HG02852 (cell line): ENCODE measurements at regions not wholly inside any gene's neighbourhood (a gene's known extent, or its start where the extent isn't known, plus 50 kb on each side); places are given as distances from the start of the nearest gene placed in this dataset.
"Not testable (repeated sequence)": the region's sequence is repeated elsewhere in the genome, so short reads cannot be mapped to it uniquely, and the experiment has no call there.

Experiments used
- ATAC-seq: cut with Tn5 transposase; IDR thresholded peaks from one replicate; pipeline ENCODE4 v1.9.1; 2021; ENCODE audit warnings: mild to moderate bottlenecking, moderate library complexity; ENCODE audit not compliant: unreplicated experiment

DNA sequence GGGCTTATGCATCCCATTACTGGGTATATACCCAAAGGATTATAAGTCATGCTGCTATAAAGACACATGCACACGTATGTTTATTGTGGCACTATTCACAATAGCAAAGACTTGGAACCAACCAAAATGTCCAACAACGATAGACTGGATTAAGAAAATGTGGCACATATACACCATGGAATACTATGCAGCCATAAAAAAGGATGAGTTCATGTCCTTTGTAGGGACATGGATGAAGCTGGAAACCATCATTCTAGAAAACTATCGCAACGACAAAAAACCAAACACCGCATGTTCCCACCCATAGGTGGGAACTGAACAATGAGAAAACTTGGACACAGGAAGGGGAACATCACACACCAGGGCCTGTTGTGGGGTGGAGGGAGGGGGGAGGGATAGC, 323.3 kb upstream of the FGF16 start:
- not testable (repeated sequence) for ATAC-seq

DNA sequence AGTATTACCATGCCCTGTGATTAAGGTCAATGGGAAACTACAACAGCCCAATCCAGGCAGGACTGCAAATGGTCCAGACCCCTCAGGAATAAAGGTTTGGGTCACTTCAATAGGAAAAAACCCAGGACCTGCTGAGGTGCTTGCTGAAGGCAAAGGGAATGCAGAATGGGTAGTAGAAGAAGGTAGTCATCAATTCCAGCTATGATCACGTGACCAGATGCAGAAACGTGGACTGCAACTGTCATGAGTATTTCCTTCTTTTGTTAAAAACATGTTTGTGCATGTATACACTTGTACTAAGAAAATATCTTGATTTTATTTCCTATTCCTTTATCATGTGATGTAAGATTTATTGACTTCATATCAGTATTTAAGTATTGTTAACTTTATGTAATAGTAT, 319.6 kb upstream of the FGF16 start:
- not testable (repeated sequence) for ATAC-seq

DNA sequence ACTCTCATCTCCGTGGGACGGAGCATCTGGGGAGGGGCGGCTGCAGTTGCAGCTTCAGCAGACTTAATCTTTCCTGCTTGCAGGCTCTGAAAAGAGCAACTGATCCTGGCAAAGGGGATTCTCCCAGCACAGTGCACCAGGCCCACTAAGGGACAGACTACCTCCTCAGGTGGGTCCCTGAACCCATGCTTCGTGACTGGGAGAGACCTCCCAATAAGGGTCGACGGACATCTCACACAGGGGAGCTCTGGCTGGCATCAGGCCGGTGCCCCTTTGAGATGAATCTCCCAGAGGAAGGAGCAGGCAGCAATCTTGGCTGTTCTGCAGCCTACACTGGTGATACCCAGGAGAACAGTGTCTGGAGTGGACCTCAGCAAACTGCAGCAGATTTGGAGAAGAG, 303.3 kb upstream of the FGF16 start:
- ATAC-seq = no peak

DNA sequence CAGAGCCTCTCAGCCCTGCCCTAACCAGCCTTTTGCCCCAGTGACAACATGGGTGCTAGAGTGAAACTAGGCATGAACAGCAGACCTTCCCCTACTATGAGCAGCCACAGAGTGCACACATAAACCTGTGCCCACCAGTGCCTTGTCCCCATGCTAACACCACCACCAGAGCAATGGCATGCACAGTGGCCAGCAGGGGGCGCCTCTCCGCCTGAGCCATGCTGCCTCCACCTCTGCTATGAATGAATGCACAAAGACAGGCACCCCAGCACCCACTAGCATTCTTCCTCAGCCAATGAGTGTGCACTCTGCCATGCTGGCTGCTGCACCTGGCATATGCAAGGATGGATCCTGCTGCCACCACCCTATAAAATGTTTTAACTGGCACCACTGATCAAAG, 286.9 kb upstream of the FGF16 start:
- ATAC-seq = no peak

DNA sequence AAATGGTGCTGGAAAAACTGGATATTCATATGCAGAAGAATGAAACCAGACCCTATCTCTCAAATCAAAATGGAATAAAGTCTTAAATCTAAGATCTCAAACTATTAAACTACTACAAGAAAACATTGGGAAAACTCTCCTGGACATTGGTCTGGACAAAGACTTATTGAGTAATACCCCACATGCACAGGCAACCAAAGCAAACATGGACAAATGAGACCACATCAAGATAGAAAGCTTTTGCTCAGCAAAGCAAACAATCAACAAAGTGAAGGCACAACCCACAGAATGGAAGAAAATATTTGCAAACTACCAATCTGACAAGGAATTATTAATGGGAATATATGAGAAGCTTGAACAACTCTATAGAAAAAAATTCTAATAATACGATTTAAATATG, 284.4 kb upstream of the FGF16 start:
- no peak for ATAC-seq

DNA sequence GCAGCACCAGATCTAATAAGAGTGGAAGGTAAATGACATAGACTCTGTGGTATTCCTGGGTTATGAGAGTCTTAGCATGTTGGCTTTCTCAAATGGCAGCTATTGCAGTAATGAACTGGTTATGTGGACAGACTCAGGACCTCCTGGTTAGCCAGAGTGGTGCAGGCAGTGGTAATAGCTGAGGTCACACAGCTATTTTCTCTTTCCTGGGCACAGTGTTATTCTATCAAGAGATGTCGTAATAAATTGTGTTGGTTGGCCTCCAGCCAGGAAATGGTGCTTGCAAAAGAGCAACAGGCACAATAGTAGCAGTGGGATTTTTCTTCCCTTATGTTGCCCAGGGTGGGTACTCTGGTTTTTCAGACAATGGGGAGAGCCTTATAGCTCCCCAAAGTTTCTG, 279.2 kb upstream of the FGF16 start:
- ATAC-seq = no peak

DNA sequence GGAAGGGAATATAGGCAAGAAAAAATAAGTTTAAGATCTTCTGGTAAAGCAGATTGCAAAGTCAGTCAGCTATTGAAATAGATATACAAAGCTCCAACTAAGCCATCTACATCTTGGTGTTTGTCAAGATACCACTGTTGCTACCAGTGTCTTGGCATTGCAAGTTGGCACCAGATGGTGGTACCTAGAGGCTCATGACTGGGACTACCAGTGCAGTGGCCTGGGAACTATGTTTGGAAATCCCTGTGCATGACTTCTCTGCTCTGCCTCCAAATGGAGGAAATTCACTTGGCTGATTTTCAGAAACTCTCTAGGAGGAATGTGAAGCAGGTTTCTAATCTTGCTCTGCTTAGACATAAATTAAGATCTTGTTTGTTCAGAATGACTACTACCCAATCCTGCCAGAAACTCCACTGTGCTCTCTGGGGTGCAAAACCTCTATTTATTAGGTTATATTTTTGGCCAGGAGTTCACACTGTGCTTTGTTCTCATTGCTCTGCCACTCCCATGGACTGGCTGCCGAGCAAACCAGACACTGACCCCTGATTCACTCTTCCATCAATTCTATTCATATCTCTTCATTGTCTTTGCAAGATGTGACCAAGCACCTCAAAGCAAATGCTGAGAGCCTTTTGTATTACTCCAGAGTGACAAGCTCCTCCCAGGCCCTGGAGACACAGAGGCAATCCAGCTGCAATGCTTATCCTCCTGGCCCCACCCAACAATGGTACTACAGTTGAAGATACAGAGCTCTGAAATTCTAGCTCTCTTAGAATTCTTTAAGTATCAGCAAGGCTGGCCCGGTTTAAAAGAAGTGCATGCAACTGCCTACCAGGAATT, 272.3 kb upstream of the FGF16 start:
- ATAC-seq = no peak

DNA sequence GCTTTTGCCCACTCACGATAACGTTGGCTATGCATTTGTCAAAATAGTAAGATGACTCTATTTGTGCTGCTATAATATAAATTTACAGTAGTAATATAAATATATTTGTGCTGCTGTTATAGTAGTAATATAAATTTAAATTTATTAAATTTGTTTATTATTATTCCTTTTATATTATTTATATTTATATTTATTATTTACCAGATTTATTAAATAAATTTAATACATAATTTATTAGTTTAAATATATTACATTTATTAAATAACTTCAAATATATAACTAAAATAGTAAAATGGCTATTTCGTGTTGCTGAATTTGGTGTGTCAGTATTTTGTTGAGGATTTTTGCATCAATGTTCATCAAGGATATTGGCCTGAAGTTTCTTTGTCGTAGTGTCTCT, 246.5 kb upstream of the FGF16 start:
- ATAC-seq = no peak

DNA sequence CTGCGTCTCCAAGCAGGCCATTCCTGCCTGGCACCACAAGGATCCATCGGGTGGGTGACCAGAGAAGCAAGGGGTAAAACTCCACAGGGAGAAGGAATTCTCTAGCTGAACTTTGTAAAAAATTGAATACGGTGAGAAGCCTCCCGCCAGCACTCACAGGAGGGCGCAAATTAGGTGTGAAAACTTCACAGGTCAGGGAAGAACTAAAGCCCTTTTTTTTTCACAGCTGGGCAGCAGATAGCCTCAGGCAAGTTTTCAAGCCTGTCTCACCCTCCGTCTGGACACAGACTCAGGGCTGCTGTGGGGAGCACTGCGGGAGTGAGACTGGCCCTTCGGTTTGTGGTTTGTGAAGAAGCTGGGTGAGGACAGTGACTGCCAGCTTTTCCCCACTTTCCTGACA, 224.1 kb upstream of the FGF16 start:
- no peak for ATAC-seq

DNA sequence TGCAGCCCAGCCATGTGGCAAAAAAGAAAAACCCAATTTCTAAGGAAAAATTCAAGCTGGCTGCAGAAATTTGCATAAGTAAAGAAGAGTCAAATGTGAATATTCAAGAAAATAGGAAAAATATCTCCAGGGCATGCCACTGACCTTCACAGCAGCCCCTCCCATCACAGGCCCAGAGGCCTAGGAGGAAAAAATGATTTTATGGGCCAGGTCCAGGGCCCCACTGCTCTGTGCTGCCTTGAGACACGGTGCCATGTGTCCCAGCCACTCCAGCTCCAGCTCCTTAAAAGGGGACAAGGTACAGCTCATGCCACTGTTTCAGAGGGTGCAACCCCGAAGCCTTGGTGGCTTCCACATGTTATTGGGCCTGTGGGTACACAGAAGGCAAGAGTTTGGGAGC, 182.7 kb upstream of the FGF16 start:
- no peak for ATAC-seq

DNA sequence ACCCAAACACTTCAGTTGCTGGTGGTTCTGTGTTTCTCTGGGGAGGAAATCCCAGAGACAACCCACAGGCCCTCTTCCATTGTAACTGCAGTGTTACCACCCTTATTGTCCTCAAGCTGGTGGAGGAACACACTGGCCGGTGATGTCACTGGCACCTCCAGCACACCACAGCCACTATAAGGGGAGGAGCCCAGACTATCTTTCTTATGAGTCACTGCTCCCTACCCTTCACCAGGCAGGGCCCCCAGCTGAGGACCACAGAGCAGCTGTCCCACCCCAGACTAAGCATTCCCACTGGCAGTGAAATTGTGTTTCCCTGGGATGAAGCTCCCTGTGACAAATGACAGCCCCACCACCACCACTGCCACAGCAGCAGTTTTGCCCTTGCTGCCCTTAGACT, 171.8 kb upstream of the FGF16 start:
- ATAC-seq = no peak

DNA sequence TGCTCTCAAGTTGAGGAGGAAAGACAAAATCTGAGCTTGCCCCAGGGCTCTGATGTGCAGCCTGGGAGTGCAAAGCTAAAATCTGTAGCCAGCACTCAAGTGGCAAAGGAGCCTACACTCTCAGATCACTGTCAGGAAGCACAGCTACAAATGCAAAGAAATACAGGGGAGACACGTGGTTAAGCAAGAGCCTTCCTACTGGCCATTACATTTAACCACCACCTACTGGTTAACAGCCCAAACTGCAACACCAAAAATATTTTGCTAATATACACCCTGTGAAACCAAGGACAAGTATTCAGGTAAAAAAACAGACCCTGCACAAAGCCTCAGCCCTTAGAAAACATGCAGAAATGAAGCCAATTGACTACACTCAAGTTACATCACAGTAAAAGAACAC, 170.4 kb upstream of the FGF16 start:
- ATAC-seq = no peak

DNA sequence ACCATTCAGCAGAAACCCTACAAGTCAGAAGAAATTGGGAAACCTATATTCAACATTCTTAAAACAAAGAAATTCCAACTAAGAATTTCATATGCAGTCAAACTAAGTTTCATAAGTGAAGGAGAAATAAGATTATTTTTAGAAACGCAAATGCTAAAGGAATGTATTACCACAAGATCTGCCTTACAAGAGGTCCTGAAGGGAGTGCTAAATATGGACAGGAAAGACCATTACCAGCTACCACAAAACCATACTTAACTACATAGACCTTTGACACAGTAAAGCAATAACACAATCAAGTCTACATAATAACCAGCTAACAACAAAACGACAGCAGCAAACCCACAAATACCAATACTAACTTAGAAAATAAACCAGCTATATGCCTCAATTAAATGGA, 169.3 kb upstream of the FGF16 start:
- ATAC-seq = no peak

DNA sequence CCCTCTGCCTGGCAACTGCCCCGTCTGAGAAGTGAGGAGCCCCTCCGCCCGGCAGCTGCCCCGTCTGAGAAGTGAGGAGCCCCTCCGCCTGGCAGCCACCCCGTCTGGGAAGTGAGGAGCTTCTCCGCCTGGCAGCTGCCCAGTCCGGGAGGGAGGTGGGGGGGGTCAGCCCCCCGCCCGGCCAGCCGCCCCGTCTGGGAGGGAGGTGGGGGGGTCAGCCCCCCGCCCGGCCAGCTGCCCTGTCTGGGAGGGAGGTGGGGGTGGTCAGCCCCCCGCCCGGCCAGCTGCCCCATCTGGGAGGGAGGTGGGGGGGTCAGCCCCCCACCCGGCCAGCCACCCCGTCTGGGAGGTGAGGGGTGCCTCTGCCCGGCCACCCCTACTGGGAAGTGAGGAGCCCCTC, 167.8 kb upstream of the FGF16 start:
- not testable (repeated sequence) for ATAC-seq

DNA sequence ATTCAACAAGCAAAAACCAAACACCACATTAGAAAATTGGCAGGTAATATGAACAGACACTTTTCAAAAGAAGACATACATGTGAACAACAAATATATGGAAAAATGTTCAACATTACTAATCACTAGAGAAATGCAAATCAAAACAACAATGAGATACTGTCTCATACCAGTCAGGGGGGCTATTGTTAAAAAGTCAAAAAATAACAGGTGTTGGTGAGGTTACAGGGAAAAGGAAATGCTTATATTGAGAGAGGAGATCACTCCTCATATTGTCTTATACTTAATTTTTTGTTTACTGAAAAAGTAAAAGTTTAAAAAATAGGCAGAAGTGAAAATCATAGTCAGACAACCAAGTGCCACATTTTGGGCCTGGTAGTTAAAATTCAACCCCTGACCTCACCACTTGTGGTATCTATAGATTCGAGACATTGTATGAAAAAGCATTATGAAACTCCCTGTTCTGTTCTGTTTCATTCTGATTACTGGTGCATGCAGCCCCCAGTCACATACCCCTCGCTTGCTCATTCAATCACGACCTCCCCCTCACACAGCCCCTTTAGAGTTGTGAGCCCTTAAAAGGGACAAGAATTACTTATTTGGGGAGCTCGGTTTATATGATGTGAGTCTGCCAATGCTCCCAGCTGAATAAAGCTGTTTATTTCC, 153.7 kb upstream of the FGF16 start:
- ATAC-seq = no peak

DNA sequence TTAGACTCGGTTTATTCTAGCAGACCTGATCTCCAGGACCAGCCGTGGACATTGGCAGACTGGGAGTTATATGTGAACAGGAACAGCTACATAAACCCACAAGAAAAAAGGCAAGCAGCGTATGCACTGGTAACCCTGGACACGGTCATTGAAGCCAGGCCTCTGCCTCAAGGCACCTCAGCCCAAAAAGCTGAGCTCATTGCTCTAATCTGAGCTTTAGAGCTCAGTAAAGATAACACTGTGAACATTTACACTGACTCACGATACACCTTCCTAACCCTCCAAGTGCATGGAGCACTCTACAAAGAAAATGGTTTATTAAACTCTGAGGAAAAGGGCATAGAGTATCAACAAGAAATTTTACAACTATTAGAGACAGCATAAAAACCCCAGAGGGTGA, 148.9 kb upstream of the FGF16 start:
- no peak for ATAC-seq

DNA sequence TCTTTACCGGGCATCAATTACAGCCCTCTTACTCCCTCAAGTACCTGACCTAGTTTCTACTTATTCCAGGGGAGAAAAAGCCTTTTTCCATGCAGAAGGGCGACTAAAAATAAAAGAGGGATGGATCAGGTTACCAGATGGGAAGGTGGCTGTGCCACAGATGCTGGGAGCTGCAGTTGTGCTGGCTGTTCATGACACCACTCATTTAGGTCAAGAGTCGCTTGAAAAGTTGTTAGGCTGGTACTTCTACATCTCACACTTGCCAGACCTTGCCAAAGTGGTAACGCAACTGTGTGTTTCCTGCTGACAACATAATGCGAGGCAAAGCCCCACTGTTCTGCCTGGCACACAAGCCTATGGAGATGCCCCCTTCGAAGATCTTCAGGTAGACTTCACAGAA, 148.4 kb upstream of the FGF16 start:
- no peak for ATAC-seq

DNA sequence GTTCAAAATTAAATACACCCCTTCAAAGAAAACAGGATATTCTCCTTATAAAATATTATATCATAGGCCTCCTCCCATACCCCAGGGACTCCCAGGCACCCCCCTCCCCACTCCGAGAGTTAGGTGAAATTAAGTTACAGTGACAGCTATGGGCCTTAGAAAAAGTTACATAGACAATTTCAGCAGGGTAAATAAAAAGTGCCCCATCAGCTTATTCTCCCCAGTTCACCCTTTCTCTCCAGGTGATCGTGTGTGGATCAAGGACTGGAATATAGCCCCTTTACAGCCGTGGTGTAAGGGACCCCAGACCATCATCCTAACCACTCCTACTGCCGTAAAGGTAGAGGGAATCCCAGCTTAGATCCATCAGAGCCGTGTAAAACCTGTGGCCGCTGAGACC, 147.6 kb upstream of the FGF16 start:
- no peak for ATAC-seq

DNA sequence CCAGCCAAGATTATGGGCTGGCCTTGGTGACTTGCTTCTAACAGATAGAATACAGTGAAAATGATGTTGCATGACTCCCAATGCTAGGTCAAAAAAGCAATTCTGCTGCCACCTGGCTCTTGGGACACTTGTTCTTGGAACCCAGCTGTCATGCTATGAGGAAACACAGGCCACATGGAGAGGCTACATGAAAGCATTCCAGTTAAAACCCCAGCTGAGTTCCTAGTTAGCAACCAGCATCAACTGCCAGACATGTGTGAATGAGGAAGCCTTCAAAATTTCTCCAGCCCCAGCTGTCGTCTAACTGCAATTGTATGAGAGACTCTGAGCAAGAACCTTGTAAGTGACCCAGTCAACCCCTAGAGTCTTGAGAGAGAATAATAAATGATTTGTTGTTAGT, 105.2 kb upstream of the FGF16 start:
- no peak for ATAC-seq

DNA sequence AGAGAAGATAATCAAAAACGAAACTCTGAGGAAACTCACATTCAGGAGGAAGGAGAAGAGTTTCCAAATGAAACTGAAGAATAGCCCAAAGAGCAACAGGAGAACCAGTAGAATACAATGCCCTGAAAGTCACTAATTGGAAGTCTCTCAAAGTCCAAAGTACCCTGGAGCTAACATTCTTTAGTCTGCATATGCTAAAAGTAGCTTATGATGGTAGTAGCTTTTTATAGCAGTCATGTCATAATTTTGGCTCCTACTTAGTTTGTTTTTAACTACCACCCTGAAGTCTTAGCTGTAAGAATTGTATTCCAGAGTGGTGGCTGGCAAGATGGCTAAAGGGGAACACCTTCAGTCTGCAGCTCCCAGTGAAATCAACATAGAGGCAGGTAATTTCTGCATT, 100.3 kb upstream of the FGF16 start:
- ATAC-seq = no peak

DNA sequence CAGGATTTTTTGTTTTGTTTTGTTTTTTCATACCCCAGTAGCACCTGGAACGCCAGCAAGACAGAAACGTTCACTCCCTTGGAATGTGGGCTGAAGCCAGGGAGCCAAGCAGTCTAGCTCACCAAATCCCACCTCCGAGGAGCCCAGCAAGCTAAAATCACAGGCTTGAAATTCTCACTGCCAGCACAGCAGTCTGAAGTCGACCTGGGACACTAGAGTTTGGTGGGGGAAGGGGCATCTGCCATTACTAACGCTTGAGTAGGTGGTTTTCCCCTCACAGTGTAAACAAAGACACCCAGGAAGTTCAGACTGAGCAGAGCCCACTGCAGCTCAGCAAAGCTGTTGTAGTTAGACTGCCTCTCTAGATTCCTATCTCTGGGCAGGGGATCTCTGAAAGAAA, 99.6 kb upstream of the FGF16 start:
- no peak for ATAC-seq

DNA sequence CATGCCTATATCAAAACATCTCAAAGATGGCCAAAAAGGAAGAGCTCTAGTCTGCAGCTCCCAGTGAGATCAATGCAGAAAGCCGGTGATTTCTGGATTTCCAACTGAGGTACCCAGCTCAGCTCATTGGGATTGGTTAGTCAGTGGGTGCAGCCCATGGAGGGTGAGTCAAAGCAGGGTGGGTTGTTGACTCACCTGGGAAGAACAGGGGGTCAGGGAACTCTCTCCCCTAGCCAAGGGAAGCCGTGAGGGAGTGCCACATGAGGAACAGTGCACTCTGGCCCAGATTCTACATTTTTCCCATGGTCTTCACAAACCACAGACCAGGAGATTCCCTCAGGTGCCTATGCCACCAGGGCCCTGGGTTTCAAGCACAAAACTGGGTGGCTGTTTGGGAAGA, 57.3 kb upstream of the FGF16 start:
- no peak for ATAC-seq

DNA sequence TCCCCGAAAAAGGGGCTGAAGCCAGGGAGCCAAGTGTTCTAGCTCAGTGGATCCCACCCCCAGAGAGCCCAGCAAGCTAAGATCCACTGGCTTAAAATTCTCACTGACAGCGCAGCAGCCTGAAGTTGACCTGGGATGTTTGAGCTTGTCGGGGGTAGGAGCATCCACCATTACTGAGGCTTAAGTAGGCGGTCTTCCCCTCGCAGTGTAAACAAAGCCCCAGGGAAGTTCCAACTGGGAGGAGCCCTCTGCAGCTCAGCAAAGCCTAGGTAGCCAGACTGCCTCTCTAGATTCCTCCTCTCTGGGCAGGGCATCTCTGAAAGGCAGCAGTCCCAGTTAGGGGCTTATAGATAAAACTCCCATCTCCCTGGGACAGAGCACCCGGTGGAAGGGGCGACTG, 56.8 kb upstream of the FGF16 start:
- not testable (repeated sequence) for ATAC-seq
